Esophagus muscularis mucosa (tissue), 3 donors: ENCODE measurements at regions not wholly inside any gene's neighbourhood (a gene's known extent, or its start where the extent isn't known, plus 50 kb on each side); places are given as distances from the start of the nearest gene placed in this dataset.

Experiments used
- CTCF ChIP-seq, 3 experiments: fragments of 200-600 bp in 2 of 3; fragments of 450-650 bp in 1 of 3; sonication (generic) in 2 of 3; IDR thresholded peaks; one replicate each; pipeline ENCODE4 v1.5.1; 2017 to 2019; ENCODE audit warnings: antibody characterized with exemption in 3 of 3, mild to moderate bottlenecking in 2 of 3, moderate library complexity in 1 of 3
- POLR2A ChIP-seq: fragments of 450-650 bp; IDR thresholded peaks from one replicate; pipeline ENCODE4 v1.6.1; 2017; ENCODE audit warnings: antibody characterized with exemption, moderate library complexity, mild to moderate bottlenecking, low read depth
- POLR2AphosphoS5 ChIP-seq, 2 donors: sonication (generic); formaldehyde crosslinking; IDR thresholded peaks; one replicate each; pipeline ENCODE4 v1.6.1; 2017; ENCODE audit warnings: antibody characterized with exemption in 2 of 2

- TF ChIP-seq CTCF (IDR thresholded peaks at IDR 0.05) (no peak), POLR2AphosphoS5 (IDR thresholded peaks at IDR 0.05) (no peak), POLR2A (no peak)
Measured at GRCh38 chr18:60686142-60686541, 313.6 kb upstream of the MC4R start.
